ENCODE measurements at regions not wholly inside any gene's neighbourhood (a gene's known extent, or its start where the extent isn't known, plus 50 kb on each side); places are given as distances from the start of the nearest gene placed in this dataset.

GRCh38 chr19:29404015-29404414 lies 121.8 kb upstream of the VSTM2B start:
- Mint-ChIP-seq H3K27me3 (ENCODE audit: low read depth) (peaks cover 15% of the 10 kb centered on the region), H3K4me1 (peaks cover 29% of the 10 kb centered on the region), H3K4me3 (no peak overlapping the region), H3K27ac (no peak overlapping the region), H3K9me3 (no peaks in the 10 kb centered on the region), H3K36me3 (no peaks in the 10 kb centered on the region)
- ATAC-seq (no peak), DNase-seq (ENCODE audit: low spot score) (no peak)
- POLR2A ChIA-PET: no interaction called here
- TF ChIP-seq MYBL2 (CRISPR knock-in tag; IDR thresholded peaks at IDR 0.05) (no peak), ZNF138 (CRISPR knock-in tag; conservative IDR thresholded peaks at IDR 0.05) (no peak), ZNF317 (CRISPR knock-in tag; IDR thresholded peaks at IDR 0.05; ENCODE audit: borderline replicate concordance, low read depth) (no peak), ETV6 (CRISPR knock-in tag; IDR thresholded peaks at IDR 0.05) (no peak), AR (CRISPR knock-in tag; IDR thresholded peaks at IDR 0.05) (no peak), STAT6 (CRISPR knock-in tag; conservative IDR thresholded peaks at IDR 0.05; ENCODE audit: low read depth) (no peak), ARID4B (CRISPR knock-in tag; IDR thresholded peaks at IDR 0.05; ENCODE audit: borderline replicate concordance) (no peak), MLX (CRISPR knock-in tag; IDR thresholded peaks at IDR 0.05) (no peak), FOXP1 (CRISPR knock-in tag; IDR thresholded peaks at IDR 0.05; ENCODE audit: borderline replicate concordance) (no peak), ESRRA (CRISPR knock-in tag; IDR thresholded peaks at IDR 0.05; ENCODE audit: borderline replicate concordance) (no peak), PRDM15 (CRISPR knock-in tag; IDR thresholded peaks at IDR 0.05) (no peak), IRF2 (CRISPR knock-in tag; IDR thresholded peaks at IDR 0.05; ENCODE audit: borderline replicate concordance, low read depth) (no peak), ZNF423 (CRISPR knock-in tag; IDR thresholded peaks at IDR 0.05) (no peak), NR3C1 (CRISPR knock-in tag; conservative IDR thresholded peaks at IDR 0.05; ENCODE audit: low read depth) (no peak), MAX (CRISPR knock-in tag; IDR thresholded peaks at IDR 0.05) (no peak), E2F1 (CRISPR knock-in tag; IDR thresholded peaks at IDR 0.05) (no peak), FOXK1 (CRISPR knock-in tag; IDR thresholded peaks at IDR 0.05) (no peak)
- CTCF ChIA-PET: interaction anchor here (1.0 to 1.1 kb wide), 2 partner anchors 12 to 14 kb away, joined by 3 to 5 read pairs; no protein-coding TSS in a partner anchor

Measured in WTC11 (cell line).